GM18519 (cell line): ENCODE measurements at regions not wholly inside any gene's neighbourhood (a gene's known extent, or its start where the extent isn't known, plus 50 kb on each side); places are given as distances from the start of the nearest gene placed in this dataset.
"Not testable (repeated sequence)": the region's sequence is repeated elsewhere in the genome, so short reads cannot be mapped to it uniquely, and the experiment has no call there.

Source experiments
- ATAC-seq: cut with Tn5 transposase; IDR thresholded peaks from one replicate; pipeline ENCODE4 v1.9.1; 2021; ENCODE audit warnings: mild to moderate bottlenecking, moderate library complexity; ENCODE audit not compliant: unreplicated experiment, low FRiP score

GRCh38 chr7:49643736-49644135, 129.7 kb upstream of the VWC2 start:
- no peak for ATAC-seq

GRCh38 chr7:49644396-49645166, 128.9 kb upstream of the VWC2 start:
- no peak for ATAC-seq

- ATAC-seq, result no peak
Observed at GRCh38 chr7:49645296-49645695, 128.1 kb upstream of the VWC2 start.

GRCh38 chr7:49660170-49660783, 113.2 kb upstream of the VWC2 start:
- ATAC-seq, result no peak

- ATAC-seq, result no peak
Observed at GRCh38 chr7:49660976-49661375, 112.5 kb upstream of the VWC2 start.

GRCh38 chr7:49665963-49666362, 107.5 kb upstream of the VWC2 start:
- ATAC-seq, result not testable (repeated sequence)

- no peak for ATAC-seq
Observed at GRCh38 chr7:49666764-49667163, 106.7 kb upstream of the VWC2 start.

- no peak for ATAC-seq
Observed at GRCh38 chr7:49669285-49669684, 104.2 kb upstream of the VWC2 start.

- ATAC-seq, result no peak
Observed at GRCh38 chr7:49669692-49670260, 103.7 kb upstream of the VWC2 start.

- no peak for ATAC-seq
Observed at GRCh38 chr7:49670991-49671390, 102.4 kb upstream of the VWC2 start.

GRCh38 chr7:49692516-49692915, 80.9 kb upstream of the VWC2 start:
- ATAC-seq, result no peak

GRCh38 chr7:49695971-49696370, 77.5 kb upstream of the VWC2 start:
- no peak for ATAC-seq

GRCh38 chr7:49700841-49701240, 72.6 kb upstream of the VWC2 start:
- ATAC-seq, result no peak

GRCh38 chr7:49702099-49702498, 71.3 kb upstream of the VWC2 start:
- ATAC-seq, result no peak

- no peak for ATAC-seq
Observed at GRCh38 chr7:49703337-49703736, 70.1 kb upstream of the VWC2 start.

GRCh38 chr7:49703881-49704280, 69.6 kb upstream of the VWC2 start:
- ATAC-seq, result no peak

- no peak for ATAC-seq
Observed at GRCh38 chr7:49706106-49706505, 67.3 kb upstream of the VWC2 start.

GRCh38 chr7:49707891-49708290, 65.5 kb upstream of the VWC2 start:
- ATAC-seq, result no peak

GRCh38 chr7:49708590-49708989, 64.8 kb upstream of the VWC2 start:
- no peak for ATAC-seq

- ATAC-seq, result not testable (repeated sequence)
Observed at GRCh38 chr7:49711072-49711723, 62.2 kb upstream of the VWC2 start.

- no peak for ATAC-seq
Observed at GRCh38 chr7:49714182-49714581, 59.3 kb upstream of the VWC2 start.
